GM18907 (cell line): ENCODE measurements at regions not wholly inside any gene's neighbourhood (a gene's known extent, or its start where the extent isn't known, plus 50 kb on each side); places are given as distances from the start of the nearest gene placed in this dataset.

Source experiments
- ATAC-seq: cut with Tn5 transposase; IDR thresholded peaks from one replicate; pipeline ENCODE4 v1.9.1; 2021; ENCODE audit warnings: mild to moderate bottlenecking, moderate library complexity; ENCODE audit not compliant: unreplicated experiment

DNA sequence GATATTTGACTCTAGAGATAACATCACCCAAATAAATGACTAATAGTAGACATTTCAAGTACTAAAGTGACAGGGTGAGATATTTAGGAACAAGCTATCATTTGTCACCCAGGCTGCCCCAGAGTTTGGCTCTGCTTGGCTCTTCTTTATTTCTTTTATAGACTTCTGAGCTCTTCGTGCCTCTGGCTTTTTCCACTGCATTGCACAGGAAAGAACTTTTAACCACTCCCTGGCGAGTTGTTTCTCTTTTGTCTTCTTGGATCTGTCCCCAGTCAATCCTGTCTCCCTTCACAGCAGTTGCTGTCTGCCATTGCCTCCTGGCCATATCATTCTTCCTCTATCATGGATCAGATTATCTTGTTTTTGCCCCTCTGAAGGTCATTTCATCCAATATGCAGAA, 339.2 kb upstream of the DCBLD2 start:
- no peak for ATAC-seq

DNA sequence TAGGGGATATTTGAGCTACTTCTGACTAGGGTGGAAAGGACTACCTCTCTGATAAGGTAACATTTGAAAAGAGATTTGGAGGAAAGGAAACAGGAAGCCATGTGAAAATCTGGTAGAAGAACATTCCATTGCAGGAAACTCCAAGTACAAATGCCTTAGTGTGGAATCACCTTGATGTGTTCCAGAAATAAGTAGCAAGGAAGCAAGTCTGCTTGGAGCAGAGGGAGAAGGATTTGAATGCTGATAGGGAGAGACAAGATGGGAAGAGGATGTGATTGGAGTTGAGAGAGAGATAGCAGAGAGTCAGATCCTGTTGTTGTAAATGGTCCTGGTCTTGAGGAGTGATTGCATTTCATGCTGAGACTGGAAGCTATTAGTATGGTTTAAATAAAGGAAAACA, 335.1 kb upstream of the DCBLD2 start:
- no peak for ATAC-seq

DNA sequence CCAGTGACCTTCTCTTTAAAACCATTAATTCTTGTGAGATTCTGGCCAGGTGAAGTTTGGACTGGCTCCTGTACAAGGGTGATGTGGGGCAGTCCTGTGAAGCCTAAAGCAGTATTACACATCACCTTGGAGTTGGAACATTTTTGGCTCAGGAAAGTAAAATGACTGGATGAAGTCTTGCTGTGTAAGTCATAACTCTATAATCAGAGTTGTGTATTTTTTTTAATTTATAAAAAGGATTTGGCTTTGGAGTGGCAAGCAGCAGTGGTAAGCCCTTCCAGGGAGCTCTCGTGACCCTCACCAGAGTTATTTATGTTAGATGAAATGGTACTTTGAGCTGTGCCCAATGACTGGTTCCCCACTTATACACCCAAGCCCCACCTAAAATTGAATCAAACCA, 331.2 kb upstream of the DCBLD2 start:
- ATAC-seq: no peak

DNA sequence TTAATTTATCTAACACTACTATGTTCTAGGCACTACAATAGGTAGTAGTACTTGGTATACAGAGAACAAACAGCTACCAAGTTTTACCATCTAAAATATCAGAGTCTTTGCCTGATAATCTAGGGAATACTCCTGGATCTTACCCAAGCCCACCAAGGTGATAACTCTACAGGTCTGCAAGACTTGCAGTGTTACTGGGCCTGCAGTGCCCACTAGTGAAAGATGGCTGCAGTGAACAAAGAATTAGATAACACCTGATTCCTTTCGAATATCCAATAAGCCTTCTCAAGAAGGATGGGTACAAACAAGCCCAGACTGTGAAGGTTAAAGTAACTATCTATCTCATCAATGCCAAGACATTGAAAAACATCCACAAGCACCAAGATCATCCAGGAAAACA, 317.0 kb upstream of the DCBLD2 start:
- ATAC-seq: no peak

DNA sequence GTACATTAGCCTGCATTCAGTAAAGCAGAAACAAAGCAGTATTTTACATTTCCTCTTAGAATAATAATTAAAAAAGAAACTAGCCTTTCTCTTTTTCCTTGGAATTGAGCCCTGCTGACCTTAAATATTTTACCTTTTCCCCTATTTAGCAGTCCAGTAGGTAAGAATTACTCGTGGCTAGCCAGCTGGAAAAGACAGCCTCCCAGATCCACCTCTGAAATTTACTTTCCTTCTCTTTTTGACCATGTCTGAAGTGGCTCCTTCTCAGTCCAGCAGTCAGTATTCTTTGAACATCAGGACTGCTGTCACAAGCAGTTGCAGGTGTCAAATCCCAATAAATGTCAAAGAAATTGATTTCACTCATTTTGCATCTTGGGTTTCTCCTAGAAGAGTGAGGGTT, 311.5 kb upstream of the DCBLD2 start:
- ATAC-seq: no peak

DNA sequence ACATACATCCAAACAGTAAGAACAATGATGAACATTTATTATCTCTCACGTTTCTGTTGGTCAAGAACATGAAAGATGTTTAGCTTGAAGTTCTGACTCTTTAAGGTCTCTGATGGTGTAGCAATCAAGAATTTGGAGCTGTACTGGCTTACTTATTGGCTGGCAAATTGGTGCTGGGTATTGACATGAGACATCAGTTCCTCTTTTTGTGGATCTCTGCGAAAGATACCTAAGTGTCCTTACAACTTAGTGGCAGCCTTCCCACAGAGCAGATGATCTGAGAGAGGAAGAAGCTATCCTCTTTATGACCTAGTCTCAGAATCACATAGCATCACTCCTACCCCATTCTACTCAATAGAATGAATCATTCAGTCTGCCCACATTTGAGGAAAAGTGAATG, 309.8 kb upstream of the DCBLD2 start:
- no peak for ATAC-seq

DNA sequence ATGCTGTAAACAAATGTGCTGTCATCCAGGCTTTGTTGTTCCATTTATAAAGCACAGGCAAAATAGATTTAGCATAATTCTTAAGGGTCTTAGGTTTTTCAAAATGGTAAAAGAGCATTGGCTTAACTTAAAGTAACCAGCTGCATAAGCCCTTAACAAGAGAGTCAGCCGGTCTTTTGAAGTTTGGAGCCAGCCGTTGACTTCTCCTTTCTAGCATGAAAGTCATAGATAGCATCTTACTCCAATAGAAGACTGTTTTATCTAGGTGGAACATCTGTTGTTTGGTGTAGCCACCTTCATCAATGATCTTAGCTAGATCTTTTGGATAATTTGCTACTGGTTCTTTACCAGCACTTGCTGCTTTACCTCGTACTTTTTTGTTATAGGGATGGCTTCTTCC, 297.5 kb upstream of the DCBLD2 start:
- no peak for ATAC-seq

DNA sequence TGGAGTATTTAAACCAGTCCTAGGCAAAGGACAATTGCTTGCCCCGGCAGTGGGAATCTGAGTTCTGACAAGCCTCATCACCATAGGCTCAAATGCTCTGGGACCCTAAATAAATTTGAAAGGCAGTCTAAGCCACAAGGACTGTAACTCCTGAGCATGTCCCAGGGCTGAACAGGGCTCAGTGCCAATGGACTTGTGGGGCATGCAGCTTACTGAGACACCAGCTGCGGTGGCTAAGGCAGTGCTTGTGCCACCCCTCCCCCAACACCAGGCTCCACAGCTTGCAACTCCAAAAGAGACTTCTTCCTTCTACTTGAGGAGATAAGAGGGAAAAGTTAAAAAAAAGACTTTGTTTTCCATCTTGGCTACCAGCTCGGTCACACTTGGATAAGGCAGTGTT, 289.7 kb upstream of the DCBLD2 start:
- ATAC-seq: no peak

DNA sequence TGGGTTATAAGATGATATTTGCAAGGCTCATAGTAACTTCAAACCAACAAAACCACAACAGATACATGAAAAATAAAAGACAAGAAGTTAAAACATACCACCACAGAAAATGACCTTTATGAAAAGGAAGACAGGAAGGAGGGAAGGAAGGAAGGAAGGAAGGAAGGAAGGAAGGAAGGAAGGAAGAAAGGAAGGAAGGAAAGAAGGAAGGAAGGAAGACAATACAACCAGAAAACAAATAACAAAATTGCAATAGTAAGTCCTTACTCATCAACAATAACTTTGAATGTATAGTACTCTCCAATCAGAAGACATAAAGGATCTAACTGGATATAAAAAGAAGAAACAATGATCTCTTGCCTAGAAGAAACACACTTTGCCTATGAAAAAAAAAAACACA, 287.4 kb upstream of the DCBLD2 start:
- ATAC-seq: no peak

DNA sequence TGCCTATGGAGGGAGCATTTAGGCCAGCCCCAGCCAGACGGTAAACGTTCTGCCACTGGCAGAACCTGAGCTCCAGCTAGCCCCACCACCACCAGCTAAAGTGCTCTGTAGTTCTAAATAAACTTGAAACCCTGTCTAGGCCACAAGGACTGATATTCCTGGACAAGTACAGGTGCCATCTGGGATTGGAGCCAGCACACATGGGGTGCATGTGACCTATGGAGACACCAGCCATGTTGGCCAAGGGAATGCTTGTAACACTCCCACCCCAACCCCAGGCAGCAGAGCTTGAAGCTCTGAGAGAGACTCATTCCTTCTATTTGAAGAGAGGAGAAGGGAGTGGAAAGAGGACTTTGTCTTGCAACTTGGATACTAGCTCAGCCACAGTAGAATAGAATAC, 284.5 kb upstream of the DCBLD2 start:
- no peak for ATAC-seq

DNA sequence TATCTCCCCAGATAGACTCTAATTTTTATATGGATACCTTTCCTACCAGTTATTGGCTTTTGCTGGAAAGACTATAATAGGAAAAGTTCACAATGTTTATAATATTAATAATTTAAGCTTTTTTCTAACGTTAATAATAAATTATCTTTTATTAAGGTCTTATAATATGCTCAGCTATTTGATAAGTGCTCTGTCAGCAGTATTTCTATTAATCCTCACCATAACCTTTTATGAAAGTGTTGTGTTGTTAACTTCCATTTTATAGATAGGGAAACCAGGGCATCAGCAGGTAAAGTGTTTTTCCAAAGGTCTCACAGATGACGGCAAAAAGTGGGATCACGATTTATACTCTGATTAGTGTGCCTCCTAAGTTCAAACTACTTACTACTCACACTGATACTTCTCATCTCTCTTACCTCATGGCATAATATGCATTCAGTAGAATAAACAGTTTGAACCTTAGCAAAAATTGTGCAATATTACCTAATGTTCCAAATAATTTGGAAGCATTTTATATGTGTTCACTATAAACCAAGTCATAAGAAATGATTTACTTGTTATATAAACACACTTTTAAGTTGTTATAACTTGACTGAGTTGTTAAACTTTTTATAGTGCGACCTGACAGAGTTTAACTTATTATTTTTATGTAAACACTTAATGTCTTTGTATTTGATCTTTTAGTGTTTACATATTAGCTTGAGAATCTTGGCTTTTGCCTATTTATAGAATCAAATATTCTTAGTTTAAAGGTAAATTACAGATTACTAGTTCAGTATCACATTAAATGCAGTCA, 274.9 kb upstream of the DCBLD2 start:
- no peak for ATAC-seq

DNA sequence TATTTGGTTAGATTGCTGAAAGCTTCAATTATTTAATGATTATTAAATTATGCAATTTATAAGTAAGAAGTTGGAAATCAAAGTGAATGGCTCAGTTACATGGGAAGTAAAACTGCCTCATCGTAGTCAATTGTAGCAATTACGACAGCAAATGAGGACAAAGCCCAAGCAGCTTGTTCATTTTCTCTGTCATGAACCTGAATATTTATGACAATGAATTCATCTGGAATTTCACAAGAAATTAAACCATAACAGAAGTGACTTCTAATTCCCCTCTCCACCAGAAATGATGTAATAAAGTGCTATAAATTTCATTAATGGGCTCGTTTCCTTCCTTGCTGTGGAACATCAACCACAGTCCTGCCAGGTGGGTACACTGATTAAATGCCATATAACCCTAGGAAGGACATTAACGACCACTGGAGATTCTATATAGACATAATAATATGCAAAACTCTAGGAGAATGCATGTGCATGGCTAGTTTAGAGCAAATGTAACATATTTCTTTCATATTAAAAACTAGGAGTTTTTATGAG, 273.8 kb upstream of the DCBLD2 start:
- ATAC-seq: no peak

DNA sequence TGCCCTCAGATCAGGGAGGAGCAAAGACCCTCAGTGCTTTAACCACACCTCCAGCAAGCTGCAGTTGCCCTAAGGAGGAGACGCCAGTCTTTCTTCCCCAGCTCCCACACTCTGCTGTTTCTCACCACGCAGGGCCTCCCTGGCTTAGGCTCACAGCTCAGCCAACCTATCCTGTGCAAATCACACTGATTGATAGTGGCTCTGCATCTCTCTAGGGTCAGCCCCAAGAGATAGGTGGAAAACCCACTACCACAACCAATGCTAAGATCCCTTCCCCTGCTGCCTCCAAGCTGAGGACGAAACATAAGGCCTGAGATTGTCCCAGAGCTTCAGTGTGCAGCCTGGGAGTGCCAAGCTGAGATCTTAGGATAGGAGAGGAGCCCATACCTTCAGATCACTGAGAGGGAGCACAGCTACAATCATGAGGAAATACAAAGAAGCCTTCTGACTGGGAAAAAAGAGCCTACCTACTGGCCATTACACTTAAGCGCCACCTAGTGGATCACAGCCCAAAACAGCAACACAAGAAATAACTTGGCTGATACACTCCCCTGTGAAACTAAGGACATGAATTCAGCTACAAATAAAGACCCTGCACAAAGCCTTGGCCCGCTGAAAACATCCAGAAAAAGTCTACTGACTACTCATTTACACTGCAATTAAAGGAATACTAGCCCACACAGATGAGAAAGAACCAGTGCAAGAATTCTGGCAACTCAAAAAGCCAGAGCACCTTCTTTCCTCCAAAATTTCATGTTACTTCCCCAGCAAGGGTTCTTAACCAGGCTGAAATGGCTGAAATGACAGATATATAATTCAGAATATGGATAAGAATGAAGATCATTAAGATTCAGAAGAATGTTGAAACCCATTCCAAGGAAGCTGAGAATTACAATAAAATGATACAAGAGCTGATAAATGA, 271.5 kb upstream of the DCBLD2 start:
- ATAC-seq: peak; percentile 68

DNA sequence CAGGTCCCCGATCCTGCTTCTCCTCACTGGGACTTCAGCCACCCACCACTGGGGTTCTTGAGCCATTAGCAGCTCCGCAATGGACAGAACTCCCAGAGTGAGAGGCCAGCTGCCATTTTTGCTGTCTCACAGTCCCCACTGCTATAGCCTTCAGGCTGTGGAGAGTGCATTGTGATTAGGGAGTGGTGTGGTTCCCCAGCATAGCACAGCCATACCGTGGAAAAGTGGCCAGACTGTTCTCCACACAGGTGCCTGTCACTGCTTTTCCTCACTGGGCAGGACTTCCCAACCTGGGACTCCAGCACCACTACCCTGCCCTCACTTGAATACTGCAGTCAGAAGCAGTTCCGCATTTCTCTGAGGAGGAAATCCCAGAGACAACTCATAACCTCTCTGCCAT, 270.3 kb upstream of the DCBLD2 start:
- ATAC-seq: no peak

DNA sequence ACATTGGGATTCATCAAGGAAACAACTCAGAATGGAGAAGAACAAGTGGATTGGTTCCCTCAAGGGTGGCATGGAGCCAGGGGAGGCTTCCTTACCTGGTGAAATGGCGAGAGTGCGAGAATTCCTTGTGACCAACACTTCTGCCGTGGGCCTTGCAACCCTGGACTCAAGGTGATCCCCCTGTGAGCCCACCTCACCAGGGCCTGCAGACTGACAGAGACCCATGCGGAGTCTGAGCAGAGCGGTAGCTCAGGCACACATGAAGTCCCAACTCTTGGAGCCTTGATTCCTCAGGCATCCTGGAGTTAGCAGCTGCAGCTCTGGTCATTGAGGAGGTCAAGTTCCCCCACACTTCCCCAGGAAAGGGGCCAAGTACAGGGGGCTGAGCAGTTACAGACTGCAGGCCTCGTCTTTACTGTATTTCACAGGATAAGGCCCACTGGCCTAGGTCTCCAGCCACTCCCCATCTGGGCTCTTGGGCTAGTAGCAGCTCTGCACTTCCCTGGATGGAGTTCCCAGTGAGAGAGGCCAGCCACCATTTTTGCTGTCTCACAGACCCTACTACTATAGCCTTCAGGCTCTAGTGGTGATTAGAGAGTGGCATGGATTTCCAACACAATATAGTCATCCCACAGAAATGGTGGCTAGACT, 269.5 kb upstream of the DCBLD2 start:
- ATAC-seq: no peak

DNA sequence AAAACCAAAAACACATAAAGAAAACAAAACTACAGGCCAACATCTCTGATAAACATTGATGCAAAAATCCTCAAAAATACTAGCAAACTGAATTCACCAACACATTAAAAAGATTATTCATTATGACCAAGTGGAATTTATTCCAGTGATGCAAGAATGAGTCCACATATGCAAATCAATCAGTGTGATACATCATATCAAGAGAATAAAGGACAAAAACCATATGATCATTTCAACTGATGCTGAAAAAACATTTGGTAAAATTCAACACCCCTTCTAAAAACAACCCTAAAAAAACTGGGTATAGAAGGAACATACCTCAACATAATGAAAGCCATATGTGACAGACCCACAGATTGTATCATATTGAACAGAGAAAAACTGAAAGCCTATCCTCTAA, 265.6 kb upstream of the DCBLD2 start:
- ATAC-seq: no peak

DNA sequence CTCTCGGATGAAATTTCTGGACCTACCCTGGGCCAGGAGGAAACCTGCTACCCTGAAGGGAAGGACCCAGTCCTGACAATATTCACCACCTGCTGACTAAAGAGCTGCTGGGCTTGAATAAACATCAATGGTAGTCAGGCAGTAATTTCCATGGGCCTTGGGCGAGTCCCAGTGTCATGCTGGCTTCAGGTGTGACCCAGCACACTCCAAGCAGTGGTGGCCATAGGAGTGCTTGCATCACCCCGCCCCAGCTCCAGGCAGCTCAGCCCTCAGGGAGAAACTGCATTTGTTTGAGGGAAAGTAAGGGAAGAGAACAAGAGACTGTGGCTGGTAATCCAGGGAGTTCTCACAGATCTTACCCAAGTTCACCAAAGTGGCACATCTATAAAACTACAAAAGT, 261.8 kb upstream of the DCBLD2 start:
- ATAC-seq: no peak

DNA sequence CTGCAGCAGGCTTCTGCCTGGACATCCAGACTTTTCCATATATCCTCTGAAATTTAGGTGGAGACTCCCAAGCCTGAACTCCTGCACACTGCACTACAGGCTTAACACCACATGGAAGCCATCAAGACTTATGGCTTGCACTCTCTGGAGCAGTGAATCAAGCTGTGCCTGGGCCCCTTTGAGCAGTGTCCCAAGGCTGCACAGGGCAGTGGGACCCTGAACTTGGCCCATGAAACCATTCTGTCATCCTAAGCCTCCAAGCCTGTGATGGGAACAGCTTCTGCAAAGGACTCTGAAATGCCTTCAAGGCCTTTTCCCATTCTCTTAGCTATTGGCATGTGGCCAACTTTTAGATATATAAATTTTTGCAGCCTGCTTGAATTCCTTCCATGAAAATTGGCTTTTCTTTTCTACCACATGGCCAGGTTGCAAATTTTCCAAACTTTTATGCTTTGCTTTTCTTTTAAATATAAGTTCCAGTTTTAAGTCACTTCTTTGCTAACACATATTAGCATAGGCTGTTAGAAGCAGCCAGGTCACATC, 257.8 kb upstream of the DCBLD2 start:
- no peak for ATAC-seq

DNA sequence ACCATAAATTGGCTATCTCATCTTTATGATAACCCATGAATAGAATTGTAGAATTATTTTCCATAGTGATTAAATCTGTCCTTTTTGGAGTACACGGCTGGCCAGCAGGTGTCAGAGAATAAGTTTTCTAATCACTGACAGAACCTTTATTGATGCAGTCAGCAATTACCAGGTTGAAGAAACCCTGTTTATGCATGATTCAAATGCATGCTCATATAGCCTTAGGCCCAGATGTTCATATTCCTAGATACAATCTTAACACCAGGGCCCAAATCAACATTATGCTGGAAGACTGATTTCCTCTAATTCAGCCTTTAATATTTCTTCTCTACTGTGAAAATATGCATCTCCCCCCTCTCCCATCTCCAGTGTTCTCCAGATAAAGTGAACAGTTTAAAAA, 243.5 kb upstream of the DCBLD2 start:
- ATAC-seq: no peak

DNA sequence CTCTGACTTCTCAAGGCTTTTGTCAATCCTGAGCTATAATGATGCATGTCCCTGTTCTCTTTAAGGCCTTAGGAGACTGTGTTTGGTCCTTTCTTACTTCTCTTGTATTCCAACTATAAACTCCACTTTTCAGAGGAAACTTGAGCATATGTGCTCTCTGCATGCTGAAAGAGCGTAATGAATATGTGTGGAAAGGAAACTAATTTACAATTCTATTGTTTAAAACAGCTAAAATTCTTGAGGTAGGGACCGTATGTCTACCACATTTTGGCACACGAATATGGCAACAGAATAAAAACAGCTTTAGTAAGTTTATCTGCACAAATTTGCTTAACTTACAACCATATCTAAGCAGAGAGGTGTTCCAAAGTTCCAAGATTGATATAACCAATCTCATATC, 242.0 kb upstream of the DCBLD2 start:
- ATAC-seq: no peak

DNA sequence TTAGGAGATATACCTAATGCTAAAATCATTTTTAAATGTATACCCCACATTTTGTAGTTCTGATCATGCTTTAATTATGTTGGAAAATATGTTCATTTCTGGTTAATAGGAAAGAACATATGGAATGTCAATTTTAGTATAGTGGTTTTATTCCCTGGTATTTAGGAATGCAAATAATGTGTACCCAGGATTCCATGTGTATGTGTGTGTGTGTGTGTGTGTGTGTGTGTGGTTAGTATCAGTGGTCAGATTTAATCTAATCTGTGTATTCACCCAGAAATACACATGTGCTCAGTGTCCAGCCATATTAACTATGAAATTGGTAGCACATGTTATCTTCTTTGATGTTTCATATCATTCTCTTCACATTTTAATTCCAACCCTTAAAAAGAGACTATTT, 233.5 kb upstream of the DCBLD2 start:
- no peak for ATAC-seq
